NCI-H1930 (cell line): ENCODE measurements at regions not wholly inside any gene's neighbourhood (a gene's known extent, or its start where the extent isn't known, plus 50 kb on each side); places are given as distances from the start of the nearest gene placed in this dataset.
"Not testable (repeated sequence)": the region's sequence is repeated elsewhere in the genome, so short reads cannot be mapped to it uniquely, and the experiment has no call there.

ENCODE experiments used
- DNase-seq, 2 experiments: peaks; one replicate each; lab custom pipeline; 2025; lab: John Stamatoyannopoulos, UW

DNA sequence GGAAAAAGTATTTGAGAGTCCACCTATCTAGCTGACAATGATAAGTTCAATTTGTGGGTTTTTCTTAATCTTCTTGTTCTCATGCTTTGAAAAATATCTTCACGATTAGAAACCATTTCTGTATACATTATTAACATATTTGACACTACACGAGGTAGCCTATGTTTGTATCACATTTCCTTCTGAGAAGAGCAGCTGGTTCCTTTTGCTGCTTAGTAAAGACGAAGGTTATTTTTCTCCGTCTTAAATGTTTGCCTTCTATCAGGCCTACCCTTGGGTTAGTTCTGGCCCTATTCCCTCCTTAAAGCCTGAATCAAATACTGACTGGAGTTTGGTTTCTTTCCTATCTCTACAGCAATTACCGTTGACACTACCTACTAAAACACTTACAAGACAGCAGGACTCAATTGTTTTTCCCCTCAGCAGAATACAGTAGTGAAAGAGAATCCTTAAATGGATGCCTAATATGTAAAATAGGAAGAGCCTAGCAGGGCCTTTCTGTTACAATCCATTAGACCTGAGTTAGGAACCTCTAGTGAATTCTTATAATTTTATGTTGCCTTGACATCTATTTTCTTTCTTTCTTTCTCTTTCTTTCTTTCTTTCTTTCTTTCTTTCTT is 790.4 kb downstream of the EPHA4 start:
- DNase-seq, result no peak

DNA sequence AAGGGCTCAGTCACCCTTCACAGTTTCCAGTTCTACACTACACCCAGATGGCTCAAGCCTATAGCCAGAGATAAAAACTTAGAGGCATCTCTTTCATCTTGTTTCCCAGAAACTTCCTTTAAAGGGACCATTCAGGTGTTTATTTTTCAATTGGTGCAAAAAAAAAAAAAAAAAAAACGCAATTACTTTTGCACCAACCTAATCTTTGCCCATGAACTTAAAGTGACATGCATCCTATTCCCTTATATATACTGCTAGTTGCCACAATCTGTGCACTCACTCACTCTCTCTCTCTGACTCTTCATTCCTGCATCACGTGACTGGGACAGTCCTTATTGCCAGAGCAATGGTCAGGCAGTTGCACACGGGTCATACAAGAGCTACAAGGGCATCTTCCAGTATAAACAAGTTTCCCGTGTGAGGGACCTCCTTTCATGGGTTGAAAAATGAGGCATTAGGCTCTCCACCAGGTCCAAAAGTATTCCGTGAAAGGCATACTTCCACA is 789.4 kb downstream of the EPHA4 start:
- DNase-seq, result no peak

DNA sequence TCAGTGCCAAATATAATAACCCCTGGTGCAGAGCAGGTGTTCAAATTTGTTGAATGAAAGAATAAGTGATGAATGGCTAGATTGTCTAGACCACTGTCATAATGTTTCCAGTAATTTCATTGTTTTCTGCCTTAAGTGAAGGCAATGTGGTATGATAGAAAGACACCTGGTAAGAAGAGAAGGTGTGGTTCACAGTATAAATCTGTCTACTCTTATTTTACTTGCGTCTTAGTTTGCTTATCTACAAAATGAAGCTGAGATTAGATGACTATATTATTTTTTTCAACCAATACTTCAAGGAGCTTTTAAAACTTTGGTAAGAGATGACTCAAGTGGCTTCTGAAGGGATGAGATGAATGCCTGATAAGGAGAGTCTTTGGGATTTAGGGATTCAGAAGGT is 788.4 kb downstream of the EPHA4 start:
- peak; percentile 25 to 62 for DNase-seq

DNA sequence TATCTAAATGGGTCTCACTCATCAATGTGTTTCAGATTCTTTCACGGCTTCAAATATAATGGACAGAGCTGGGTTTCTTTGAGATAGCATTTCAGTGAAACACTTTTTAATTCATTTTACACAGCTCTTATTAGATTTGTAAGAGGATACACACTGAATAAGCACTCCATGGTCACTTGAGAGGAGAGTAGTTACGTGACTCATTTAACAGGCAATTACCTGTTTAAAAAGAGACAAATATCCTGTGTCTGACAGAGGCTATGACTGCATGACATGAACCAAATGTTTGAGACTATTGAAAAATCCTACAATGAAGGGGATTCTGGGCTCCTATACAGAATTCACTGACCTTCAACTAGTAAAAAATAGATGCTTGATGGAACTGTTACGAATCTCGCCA is 786.9 kb downstream of the EPHA4 start:
- peak in 1 of 2 experiments; percentile 15 for DNase-seq

DNA sequence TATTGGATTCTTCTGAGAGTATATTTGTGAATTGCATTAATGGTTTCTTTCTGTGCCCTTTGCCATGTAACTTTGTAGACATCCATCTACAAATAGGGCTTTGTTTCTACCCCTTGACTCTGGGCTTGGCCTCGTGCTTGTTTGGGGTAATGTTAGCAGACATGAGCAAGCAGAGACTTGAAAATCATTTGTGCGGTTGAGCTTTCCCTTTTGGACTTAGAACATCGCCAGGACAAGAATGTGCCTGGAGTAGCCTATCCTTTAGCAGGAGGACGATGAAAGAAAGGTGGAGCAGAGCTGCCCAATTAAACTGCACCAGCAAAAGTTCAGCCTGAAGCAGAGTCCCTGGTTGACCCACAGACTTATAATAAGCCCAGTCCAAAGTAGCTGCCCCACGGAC is 785.9 kb downstream of the EPHA4 start:
- DNase-seq, result no peak

DNA sequence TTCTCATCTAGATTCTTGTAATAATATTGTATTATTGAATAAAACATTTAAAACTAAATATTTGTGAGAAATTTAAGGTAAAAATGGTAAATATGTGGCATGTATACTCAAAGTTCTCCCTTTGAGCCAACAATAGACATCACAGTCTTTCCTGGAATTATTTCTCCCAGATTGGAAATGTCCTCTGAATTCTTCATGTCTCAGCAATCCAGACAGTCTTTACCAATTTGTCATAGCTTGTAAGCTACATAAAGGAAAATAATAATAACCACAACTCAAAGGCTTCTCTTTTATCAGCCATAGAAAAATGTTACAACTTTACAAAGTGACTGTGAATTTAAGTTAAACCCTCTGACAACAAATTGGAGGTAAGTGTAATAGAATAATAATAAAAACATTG is 784.9 kb downstream of the EPHA4 start:
- no peak for DNase-seq

DNA sequence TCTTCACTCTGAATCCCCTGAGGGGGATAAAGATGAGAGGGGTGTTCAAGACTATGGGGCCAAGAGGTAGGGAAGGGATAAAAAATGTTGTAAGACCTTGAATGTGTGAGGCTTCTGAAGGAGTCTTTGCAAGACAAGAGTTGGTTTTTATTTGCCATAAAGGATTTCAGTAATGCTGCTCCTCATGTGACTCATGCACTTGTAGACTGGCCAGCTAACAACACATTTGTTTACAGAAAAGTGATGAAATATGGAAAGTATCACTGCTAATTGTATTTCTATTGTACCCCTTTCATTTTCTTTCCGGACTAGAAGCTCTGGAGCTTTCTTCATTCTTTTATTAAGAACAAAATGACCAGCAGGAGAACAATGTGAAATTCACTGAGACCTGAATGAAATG is 782.1 kb downstream of the EPHA4 start:
- no peak for DNase-seq

DNA sequence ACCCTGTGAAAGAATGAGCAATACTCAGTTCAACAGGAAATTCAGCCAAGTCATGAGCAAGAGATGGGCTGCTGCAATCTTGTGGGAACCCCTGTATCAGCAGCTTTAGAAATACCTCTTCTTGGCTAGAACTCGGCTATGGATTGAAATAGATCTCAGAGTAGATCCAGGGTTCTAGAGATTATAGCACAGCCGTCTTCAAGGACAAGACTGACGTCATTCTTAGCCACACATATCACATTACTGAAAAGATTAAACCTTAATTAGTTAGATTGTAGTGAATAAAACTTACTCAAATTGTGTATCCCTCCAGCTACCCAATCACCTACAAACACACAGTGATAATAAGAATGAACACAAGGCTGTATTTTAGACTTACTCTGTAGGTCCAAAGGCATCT is 776.4 kb downstream of the EPHA4 start:
- DNase-seq, result no peak

DNA sequence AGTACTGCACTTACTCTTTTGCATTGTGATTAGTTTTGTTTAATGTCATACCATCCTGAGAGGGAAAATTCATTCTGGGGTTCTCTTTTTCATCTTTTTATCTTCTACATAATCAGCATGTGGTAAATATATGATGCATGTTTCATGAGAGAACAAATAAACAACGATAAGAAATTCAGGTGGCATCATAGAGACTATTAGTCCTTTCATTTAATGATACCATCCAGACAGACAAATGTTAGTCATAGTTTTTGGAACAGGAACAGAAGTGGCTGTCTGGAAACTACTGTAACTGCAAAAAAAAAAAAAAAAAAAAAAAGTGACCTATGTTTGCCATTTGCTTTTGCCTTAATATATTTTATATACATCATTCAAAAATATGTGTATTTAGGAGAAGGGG is 761.0 kb downstream of the EPHA4 start:
- DNase-seq, result no peak

DNA sequence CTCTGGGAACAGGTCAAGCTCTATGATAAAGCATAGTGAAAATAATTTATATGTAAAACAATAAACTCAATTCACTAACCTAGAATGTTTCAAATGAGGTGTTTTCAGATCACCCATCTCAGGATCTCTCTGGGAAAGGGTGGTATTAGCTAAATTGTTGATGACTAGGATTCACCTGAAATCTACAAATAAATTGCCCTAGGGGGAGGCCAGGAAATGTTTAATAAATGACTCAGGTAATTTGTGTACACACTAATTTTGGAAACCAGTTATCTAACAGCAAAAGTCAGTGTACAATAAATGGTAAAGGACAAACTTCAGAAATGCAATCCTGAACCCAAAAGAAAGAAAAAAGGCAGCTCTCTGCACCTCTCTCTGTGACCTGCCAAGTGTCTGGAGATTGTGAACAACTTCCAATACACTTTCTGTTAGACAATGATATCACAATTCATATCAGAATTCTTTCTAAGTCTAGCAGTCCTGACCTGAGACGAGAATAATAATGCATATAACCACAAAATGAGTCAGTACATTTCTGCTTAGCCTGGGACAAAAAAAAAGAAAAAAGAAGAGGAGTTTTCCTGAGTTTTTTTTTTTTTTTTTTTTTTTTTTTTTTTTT is 760.0 kb downstream of the EPHA4 start:
- DNase-seq, result no peak

DNA sequence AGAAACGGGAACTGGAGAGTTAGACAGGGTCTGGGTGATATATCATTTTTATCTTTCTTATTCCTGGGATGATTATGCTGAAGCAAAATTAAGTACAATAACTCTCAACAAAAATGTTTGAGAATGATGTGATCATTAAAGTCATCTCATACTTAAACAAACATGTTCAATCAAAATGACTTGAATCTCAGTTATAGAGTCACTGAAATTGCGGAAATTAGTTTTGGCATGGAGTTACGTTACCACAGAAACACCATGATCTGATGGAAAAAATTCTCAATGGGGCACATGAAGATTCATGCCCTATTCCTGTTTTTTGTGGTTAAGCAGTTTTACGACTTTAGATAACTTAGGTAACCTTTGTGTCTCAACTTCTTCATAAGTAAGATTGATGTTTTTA is 757.7 kb downstream of the EPHA4 start:
- no peak for DNase-seq

DNA sequence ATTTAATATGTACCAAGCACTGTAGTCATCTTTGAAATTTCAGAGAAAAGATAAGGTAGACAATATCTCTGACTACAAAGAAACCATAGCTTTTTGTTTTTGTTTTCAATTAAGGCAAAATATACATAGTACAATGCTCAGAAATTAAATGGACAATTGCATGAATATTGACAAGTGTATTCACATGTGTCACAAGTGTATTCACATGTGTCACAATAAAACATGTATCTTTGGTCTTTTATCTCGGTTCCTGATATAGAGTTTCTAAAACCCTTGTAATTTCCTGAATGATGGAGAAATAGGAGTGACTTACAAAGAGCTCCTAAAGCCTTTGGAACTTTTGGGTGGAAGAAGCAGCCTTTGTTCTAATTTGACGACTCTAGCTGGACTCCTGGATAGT is 756.4 kb downstream of the EPHA4 start:
- no peak for DNase-seq

DNA sequence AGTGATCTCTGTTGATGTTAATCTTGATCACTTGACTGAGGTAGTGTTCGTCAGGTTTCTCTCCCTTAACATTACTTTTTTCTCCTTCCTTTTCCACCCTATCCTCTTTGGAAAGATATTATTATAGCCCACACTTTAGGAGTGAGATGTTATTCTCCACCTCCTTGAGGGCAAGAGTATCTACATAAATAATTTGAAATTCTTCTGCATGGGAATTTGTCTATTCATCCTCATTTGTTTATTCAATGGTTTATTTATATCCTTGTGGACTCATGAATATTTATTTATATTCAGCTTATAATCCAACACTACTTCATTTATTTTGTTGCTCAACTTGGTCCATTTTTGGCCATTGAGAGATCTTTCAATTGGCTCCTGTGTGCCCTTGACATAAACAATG is 750.4 kb downstream of the EPHA4 start:
- DNase-seq, result no peak

DNA sequence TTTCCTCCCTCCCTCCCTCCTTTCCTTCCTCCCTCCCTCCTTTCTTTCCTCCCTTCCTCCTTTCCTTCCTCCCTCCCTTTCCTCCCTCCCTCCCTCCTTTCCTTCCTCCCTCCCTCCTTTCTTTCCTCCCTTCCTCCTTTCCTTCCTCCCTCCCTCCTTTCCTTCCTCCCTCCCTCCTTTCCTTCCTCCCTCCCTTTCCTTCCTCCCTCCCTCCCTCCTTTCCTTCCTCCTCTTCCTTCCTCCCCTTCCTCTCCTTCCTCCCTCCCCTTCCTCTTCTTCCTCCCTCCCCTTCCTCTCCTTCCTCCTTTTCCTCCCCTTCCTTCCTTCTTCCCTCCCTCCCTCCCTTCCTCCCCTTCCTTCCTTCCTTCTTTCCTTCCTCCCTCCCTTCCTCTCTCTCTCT is 748.5 kb downstream of the EPHA4 start:
- DNase-seq, result not testable (repeated sequence)

DNA sequence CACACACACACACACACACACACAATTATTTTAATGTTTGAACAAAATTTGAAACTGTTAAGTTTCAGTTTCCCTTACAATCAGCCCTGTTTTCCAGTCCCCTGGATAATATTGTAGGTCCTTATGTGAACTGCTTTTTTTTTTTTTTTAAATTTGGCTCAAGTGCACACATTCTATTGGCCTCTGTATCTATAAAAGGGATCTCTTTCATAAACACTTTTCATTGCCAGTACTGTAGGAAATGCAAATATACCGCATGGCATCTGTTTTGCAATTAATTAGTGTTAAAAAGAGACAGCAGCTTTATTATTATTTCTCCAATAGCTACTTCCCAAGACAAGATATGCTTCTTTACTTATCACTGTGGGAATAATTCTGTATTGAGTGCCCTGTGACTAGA is 738.7 kb downstream of the EPHA4 start:
- DNase-seq, result no peak

DNA sequence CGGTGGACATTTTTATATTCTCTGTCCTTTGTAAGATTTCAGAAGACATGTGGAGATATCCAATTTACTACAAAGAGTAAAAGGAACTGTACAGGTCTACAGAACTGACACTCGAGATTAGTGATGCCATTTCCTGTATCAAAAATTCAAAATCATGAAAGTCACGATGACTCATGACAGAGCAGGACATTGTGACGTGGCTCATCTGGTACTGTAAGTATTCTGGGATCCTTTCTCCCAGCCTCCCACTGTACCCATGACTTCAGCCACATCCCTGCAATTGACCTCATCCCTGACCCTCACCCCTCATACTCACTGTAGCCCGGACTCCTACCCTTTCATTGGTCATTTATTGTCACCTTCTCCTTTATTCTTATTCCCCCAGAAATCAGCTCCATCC is 736.5 kb downstream of the EPHA4 start:
- DNase-seq, result no peak

DNA sequence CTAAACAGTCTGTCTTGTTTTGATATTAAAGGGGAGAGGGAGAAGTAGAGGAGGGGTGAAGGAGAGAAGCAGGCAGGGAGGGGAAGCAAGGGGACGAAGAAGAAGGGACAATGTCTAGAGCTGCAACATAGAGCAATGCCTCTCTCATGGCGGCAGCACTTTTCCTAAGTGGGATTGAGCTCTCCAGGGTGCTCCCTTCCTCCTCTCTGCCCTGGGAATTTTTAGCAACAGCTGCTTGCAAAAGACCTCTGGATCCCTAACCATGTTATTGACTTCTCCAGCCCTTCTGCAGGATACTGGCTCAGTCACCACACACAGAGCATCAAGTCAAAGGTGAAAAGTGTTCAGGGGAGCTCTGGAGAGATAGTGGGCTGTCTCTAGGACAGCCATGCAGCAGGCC is 734.9 kb downstream of the EPHA4 start:
- DNase-seq, result no peak

DNA sequence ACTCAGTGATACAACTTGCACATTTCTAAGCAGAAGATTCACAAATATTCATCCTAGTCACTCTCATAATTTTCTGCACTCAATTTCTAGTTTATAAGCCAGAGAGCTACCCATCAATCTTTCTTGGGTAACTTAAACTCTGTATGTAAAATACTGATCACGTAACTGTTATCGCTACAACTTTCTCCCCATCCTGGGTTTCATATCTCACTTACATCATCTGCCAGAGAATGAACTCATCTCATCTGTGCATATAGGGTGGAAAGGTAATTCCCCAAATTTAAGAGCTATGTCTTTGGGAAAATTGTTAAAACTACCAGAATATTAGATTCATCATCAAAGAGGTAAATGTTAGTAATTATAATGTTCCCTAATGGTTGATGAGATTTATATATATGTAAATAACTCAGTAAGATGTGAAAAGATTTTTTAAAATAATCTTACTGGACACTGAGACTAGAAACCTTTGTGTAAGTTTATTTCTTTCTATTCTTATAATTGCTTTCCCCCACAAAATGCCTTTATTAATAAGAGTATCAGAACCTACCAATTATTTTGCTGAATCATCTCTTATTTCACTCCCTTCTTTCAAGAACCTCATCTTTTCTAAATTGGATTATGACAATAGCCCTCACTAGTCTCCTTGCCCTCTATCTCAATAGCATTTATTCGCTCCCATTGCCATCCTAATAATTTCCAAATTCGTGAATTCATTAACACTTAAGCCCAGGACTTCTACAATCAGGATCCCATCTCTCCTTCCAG is 729.0 kb downstream of the EPHA4 start:
- DNase-seq, result no peak

DNA sequence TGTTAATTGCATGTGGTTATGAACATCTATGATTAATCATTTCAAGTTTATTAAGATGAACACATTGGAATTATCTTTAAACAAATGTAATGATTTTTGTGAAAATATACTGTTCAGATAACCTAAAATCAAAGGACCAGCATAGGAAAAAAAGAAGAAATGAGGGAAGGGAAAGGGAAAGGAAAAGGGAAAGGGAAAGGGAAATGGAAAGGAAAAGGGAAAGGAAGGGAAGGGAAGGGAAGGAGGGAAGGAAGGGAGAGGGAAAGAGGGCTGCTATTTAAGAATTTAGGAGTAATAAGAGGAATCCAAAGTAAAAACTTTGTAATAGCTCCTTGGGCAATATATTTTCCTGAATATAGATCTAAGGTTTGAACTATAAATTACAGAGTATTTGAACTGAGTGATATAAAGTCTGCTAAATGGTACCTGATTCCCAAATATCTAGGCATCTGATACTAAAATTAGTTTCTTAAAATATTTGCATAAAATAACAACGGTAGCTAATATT is 726.3 kb downstream of the EPHA4 start:
- DNase-seq, result no peak

DNA sequence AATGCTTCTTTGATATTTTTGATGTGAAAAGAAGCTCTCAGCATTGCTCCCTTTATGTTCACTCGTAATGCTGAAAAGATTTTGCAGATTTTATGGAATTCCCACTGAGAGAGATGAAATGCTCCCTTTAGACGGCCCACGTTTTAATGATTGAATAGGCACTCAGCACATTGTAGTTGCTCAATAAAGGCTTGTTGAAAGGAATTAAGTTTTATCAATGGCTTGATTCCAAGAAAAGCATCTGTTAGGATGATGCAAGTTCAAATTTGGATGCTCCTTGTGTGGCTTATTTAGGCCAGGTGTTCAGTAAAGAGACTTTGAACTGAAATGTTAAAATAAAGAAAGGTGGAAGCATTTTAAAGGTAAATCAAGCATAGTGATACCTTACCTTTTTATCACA is 725.1 kb downstream of the EPHA4 start:
- no peak for DNase-seq

DNA sequence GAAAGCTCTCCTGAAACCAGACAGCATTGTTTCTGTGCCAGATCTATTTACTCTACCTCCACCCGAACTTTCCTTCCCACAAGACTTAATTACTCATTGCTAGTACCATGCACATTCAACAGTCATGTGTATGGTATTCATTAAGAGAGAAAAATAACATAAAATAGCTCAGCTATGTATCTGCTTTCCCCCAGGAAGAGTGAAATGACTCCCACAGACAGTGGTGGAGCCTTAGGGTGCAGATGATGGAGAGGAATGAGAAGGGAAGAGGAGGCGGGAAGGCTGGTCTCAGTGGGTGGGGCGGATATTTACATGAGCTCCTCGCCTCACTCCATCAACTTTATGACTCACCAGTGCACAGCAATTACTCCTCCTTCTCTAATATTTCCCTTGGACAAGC is 724.5 kb downstream of the EPHA4 start:
- no peak for DNase-seq

DNA sequence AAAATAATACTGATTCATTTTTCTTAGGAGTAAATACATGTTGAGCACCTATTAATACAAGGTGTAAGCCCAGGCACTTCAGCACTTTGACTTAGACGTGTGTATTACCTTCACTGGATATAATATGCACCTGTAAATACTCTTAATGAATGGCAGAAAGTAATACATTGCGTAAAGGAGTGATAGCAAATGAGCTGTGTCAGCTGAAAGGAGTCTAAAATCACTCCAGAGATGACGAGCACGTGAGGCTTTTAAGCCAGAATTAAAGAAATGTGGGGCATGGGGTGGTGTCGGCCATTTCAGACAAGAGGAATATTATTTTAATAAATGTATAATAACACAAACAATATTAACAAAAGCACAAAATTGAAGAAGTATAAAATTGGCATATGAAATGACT is 722.7 kb downstream of the EPHA4 start:
- DNase-seq, result no peak

DNA sequence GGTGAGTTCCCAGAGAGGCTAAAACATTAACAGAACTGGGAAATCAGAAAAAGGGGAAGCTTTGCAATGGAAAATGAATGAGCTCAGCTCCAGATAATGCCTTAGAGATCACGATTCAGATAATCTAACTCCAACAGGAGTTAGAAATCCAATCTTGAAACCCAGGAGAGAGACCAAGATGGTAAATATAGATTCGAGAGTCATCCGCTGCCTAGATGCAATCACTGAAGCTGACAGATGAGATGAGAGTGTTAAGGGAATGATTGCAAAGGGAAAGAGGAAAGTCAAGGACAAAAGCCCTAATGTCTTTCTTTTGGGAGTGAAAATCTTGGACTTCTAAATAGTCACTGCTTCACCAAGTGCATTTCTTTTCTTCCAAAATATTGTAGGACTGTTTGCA is 722.0 kb downstream of the EPHA4 start:
- DNase-seq, result no peak
